Ishikawa (cell line): ENCODE measurements at regions not wholly inside any gene's neighbourhood (a gene's known extent, or its start where the extent isn't known, plus 50 kb on each side); places are given as distances from the start of the nearest gene placed in this dataset.

Source experiments
- TF ChIP-seq, protein P1 (sequence below): IDR thresholded peaks from 2 replicates; pipeline ENCODE4 v1.6.1; 2012
- TF ChIP-seq, protein P2 (sequence below): IDR thresholded peaks from 2 replicates; pipeline ENCODE4 v1.6.1; 2012

DNA sequence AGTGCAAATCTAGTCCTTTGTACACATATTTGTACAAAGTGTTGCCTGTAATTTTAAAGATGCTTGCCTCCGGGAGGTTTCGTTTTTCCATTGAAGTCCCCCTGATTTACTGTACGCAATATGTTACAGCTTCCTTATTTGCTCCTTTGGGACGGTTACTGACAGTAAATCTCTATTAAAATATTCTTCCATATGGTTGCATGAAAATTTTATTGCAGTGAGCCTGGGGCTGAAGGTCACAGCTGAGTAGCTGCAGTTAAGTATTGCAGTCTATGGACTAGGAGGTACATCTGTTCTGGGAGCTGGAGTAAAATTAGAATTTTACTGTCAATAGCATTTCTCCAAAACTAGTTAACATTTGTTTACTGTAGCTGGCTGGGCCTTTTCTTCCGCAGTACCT, 119.2 kb downstream of the ETAA1 start:
- TF ChIP-seq, protein P1, sequence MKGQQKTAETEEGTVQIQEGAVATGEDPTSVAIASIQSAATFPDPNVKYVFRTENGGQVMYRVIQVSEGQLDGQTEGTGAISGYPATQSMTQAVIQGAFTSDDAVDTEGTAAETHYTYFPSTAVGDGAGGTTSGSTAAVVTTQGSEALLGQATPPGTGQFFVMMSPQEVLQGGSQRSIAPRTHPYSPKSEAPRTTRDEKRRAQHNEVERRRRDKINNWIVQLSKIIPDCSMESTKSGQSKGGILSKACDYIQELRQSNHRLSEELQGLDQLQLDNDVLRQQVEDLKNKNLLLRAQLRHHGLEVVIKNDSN = no peak
- TF ChIP-seq, protein P2, sequence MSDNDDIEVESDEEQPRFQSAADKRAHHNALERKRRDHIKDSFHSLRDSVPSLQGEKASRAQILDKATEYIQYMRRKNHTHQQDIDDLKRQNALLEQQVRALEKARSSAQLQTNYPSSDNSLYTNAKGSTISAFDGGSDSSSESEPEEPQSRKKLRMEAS = no peak
